Mesenchymal stem cell (in vitro differentiated cells and primary cell): ENCODE measurements at regions not wholly inside any gene's neighbourhood (a gene's known extent, or its start where the extent isn't known, plus 50 kb on each side); places are given as distances from the start of the nearest gene placed in this dataset.

ENCODE experiments used
- DNase-seq: peaks from one replicate; pipeline ENCODE4 v3.0.0-alpha.2; 2013
- H2AFZ ChIP-seq: one replicate; pipeline ENCODE4 v1.6.1; 2013; ENCODE audit warnings: low read depth, mild to moderate bottlenecking, control low read depth, inconsistent platforms, low read length, moderate library complexity
- H2AK5ac ChIP-seq: 2 replicates; pipeline ENCODE4 v1.6.1; 2013; ENCODE audit warnings: low read length, moderate library complexity, mild to moderate bottlenecking, inconsistent platforms; ENCODE audit not compliant: severe bottlenecking
- H2BK120ac ChIP-seq: one replicate; pipeline ENCODE4 v1.6.1; 2013; ENCODE audit warnings: low read depth, mild to moderate bottlenecking, inconsistent platforms, low read length, moderate library complexity
- H2BK12ac ChIP-seq, 2 experiments: one replicate each; pipeline ENCODE4 v1.6.1; 2013; ENCODE audit warnings: inconsistent platforms in 2 of 2, low read length in 2 of 2, mild to moderate bottlenecking in 2 of 2, moderate library complexity in 2 of 2, control low read depth in 1 of 2
- H2BK15ac ChIP-seq: one replicate; pipeline ENCODE4 v1.6.1; 2013; ENCODE audit warnings: mild to moderate bottlenecking, low read depth, inconsistent platforms; ENCODE audit not compliant: poor library complexity, severe bottlenecking
- H2BK5ac ChIP-seq: 2 replicates; pipeline ENCODE4 v1.6.1; 2013; ENCODE audit warnings: low read depth, mild to moderate bottlenecking, low read length, control low read depth, inconsistent platforms; ENCODE audit not compliant: poor library complexity, severe bottlenecking
- H3K14ac ChIP-seq, 2 experiments: one replicate each; pipeline ENCODE4 v1.6.1; 2013; ENCODE audit warnings: inconsistent platforms in 2 of 2, low read length in 2 of 2, control low read depth in 1 of 2, mild to moderate bottlenecking in 1 of 2, moderate library complexity in 1 of 2
- H3K18ac ChIP-seq, 2 experiments: one replicate each; pipeline ENCODE4 v1.6.1; 2013; ENCODE audit warnings: inconsistent platforms in 2 of 2, low read length in 2 of 2, control low read depth in 1 of 2, low read depth in 1 of 2, mild to moderate bottlenecking in 1 of 2
- H3K23ac ChIP-seq, 2 experiments: one replicate each; pipeline ENCODE4 v1.6.1; 2013; ENCODE audit warnings: inconsistent platforms in 2 of 2, low read length in 2 of 2, mild to moderate bottlenecking in 2 of 2, moderate library complexity in 2 of 2, control low read depth in 1 of 2
- H3K27ac ChIP-seq: 2 replicates; pipeline ENCODE4 v1.5.1; 2013; ENCODE audit warnings: mild to moderate bottlenecking, moderate library complexity, low read length, control low read depth, inconsistent platforms; ENCODE audit not compliant: poor library complexity, severe bottlenecking
- H3K27me3 ChIP-seq, 2 experiments: 2 replicates each; pipeline versions ENCODE4 v1.6.1 to v1.7.0; 2013; ENCODE audit warnings: low read length in 2 of 2, mild to moderate bottlenecking in 2 of 2, moderate library complexity in 2 of 2, control low read depth in 1 of 2, inconsistent platforms in 1 of 2; ENCODE audit not compliant: control insufficient read depth in 1 of 2, insufficient read depth in 1 of 2
- H3K36me3 ChIP-seq, 2 experiments: 2 replicates each; pipeline versions ENCODE4 v1.6.1 to v1.7.0; 2013; ENCODE audit warnings: low read length in 2 of 2, control low read depth in 1 of 2, inconsistent platforms in 1 of 2, low read depth in 1 of 2, mild to moderate bottlenecking in 1 of 2; ENCODE audit not compliant: insufficient read depth in 2 of 2, control insufficient read depth in 1 of 2
- H3K4ac ChIP-seq, 2 experiments: one replicate each; pipeline ENCODE4 v1.6.1; 2013; ENCODE audit warnings: inconsistent platforms in 2 of 2, low read length in 2 of 2, mild to moderate bottlenecking in 2 of 2, moderate library complexity in 2 of 2, control low read depth in 1 of 2, low read depth in 1 of 2
- H3K4me1 ChIP-seq: 2 replicates; pipeline ENCODE4 v1.6.1; 2013; ENCODE audit warnings: low read depth, low read length, control low read depth; ENCODE audit not compliant: control insufficient read depth, insufficient read depth
- H3K4me2 ChIP-seq: 2 replicates; pipeline ENCODE4 v1.6.1; 2013; ENCODE audit warnings: low read length, mild to moderate bottlenecking, inconsistent platforms; ENCODE audit not compliant: poor library complexity, severe bottlenecking
- H3K4me3 ChIP-seq, 2 experiments: 2 replicates each; pipeline versions ENCODE4 v1.5.1 to v1.7.0; 2013; ENCODE audit warnings: low read length in 2 of 2, mild to moderate bottlenecking in 2 of 2, control low read depth in 1 of 2, low read depth in 1 of 2; ENCODE audit not compliant: insufficient read depth in 1 of 2
- H3K79me1 ChIP-seq: replicated peaks from 2 replicates; pipeline ENCODE4 v1.6.1; 2013; ENCODE audit warnings: mild to moderate bottlenecking, control low read depth, low read length, inconsistent platforms; ENCODE audit not compliant: poor library complexity, severe bottlenecking
- H3K9ac ChIP-seq: 2 replicates; pipeline ENCODE4 v1.7.0; 2013; ENCODE audit warnings: mild to moderate bottlenecking, low read length, moderate library complexity
- H3K9me3 ChIP-seq: 2 replicates; pipeline ENCODE4 v1.7.0; 2013; ENCODE audit warnings: mild to moderate bottlenecking, low read length; ENCODE audit not compliant: control insufficient read depth
- H4K8ac ChIP-seq: one replicate; pipeline ENCODE4 v1.6.1; 2013; ENCODE audit warnings: inconsistent platforms, mild to moderate bottlenecking, low read length, moderate library complexity
- H4K91ac ChIP-seq: one replicate; pipeline ENCODE4 v1.6.1; 2013; ENCODE audit warnings: mild to moderate bottlenecking, low read length, inconsistent platforms
- WGBS: methylation state at CpG from one replicate; pipeline ENCODE4 v1.1.7; 2013; ENCODE audit warnings: mixed read lengths; 5-methylcytosine and 5-hydroxymethylcytosine counted together

GRCh38 chr10:107754814-107755213 lies 590.3 kb upstream of the SORCS1 start:
- Histone ChIP-seq H3K27ac (no peak overlapping the region), H2AFZ (no peak overlapping the region), H3K14ac (no peak overlapping the region), H3K79me1 (no peaks in the 10 kb centered on the region), H3K9me3 (no peaks in the 10 kb centered on the region), H2BK120ac (no peak overlapping the region), H4K8ac (no peak overlapping the region), H3K4ac (no peak overlapping the region), H4K91ac (no peak overlapping the region), H3K4me2 (no peak overlapping the region), H2AK5ac (no peak overlapping the region), H3K36me3 (no peaks in the 10 kb centered on the region), H3K18ac (no peak overlapping the region), H2BK15ac (no peak overlapping the region), H3K9ac (no peak overlapping the region), H3K4me1 (no peaks in the 10 kb centered on the region), H3K23ac (no peak overlapping the region), H2BK12ac (no peak overlapping the region), H2BK5ac (no peak overlapping the region), H3K27me3 (no peaks in the 10 kb centered on the region), H3K4me3 (no peak overlapping the region)
- WGBS, result 100% methylated on average over 1 of the region's 2 CpGs
- no peak for DNase-seq

DNA sequence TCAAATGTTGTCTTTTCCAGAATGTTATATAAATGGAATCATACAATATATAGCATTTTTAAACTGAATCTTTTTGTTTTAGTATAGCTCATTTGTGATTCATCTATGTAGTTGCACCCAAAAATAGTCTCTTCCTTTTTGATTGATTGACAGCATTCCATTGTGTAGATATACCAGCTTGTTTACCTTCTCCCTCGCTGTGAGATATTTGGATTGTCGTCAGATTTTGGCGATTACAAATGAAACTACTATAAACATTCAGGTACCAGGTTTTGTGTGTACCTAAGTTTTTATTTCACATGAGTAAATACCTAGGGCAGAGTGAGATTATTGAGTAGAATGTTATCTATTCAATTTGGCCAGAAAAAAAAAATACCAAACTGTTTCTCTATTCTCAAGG lies 584.7 kb upstream of the SORCS1 start:
- Histone ChIP-seq H4K91ac (no peak overlapping the region), H2BK12ac (no peak overlapping the region), H3K36me3 (no peaks in the 10 kb centered on the region), H4K8ac (no peak overlapping the region), H2AK5ac (no peak overlapping the region), H2BK5ac (no peak overlapping the region), H2BK15ac (no peak overlapping the region), H2AFZ (no peak overlapping the region), H3K9me3 (no peaks in the 10 kb centered on the region), H3K4me2 (no peak overlapping the region), H3K4ac (no peak overlapping the region), H3K14ac (no peak overlapping the region), H3K4me3 (no peak overlapping the region), H2BK120ac (no peak overlapping the region), H3K18ac (no peak overlapping the region), H3K27ac (no peak overlapping the region), H3K23ac (no peak overlapping the region), H3K9ac (no peak overlapping the region), H3K27me3 (no peaks in the 10 kb centered on the region), H3K4me1 (no peaks in the 10 kb centered on the region), H3K79me1 (no peaks in the 10 kb centered on the region)
- WGBS, result no CpG with 5 or more reads among the region's 3 CpGs
- no peak for DNase-seq

DNA sequence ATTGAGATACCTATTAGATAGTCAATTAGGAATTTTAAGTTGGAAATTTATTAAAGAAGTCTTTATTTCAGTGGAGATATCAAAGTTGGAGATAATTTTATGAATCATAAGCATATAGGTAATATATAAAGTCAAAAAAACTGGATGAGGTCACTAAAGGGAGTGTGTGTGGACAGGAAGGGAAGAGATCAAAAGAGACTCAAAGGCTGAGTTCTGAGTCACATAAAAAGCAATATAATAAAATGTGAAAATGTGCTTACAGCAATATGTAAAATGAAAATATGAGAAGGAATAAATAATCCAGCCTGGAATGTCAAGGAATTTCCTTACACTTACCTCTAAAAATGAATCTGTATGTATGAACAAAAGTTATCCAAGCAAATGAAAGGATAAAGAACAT lies 583.3 kb upstream of the SORCS1 start:
- no peaks in the 10 kb centered on the region for H3K9me3 ChIP-seq
- no peak overlapping the region for H3K9ac ChIP-seq
- no peak for DNase-seq
- H3K4me2 ChIP-seq, result no peak overlapping the region
- no peak overlapping the region for H3K4ac ChIP-seq
- H3K4me1 ChIP-seq, result no peaks in the 10 kb centered on the region
- no peak overlapping the region for H3K14ac ChIP-seq
- no peaks in the 10 kb centered on the region for H3K27me3 ChIP-seq
- H3K27ac ChIP-seq, result no peak overlapping the region
- H2BK15ac ChIP-seq, result no peak overlapping the region
- H2AK5ac ChIP-seq, result no peak overlapping the region
- no peak overlapping the region for H4K91ac ChIP-seq
- H4K8ac ChIP-seq, result no peak overlapping the region
- H3K23ac ChIP-seq, result no peak overlapping the region
- H3K18ac ChIP-seq, result no peak overlapping the region
- no peak overlapping the region for H2BK12ac ChIP-seq
- no peak overlapping the region for H2BK5ac ChIP-seq
- H2BK120ac ChIP-seq, result no peak overlapping the region
- no peak overlapping the region for H3K4me3 ChIP-seq
- no peak overlapping the region for H2AFZ ChIP-seq
- no peaks in the 10 kb centered on the region for H3K36me3 ChIP-seq
- no peaks in the 10 kb centered on the region for H3K79me1 ChIP-seq

- H3K27me3 ChIP-seq, result no peaks in the 10 kb centered on the region
These were observed 577.5 kb upstream of the SORCS1 start for GRCh38 chr10:107741971-107742370.

More at GRCh38 chr10:107741971-107742370, 577.5 kb upstream of the SORCS1 start:
- Histone ChIP-seq H3K23ac (no peak overlapping the region), H2BK5ac (no peak overlapping the region), H3K4me1 (no peaks in the 10 kb centered on the region), H3K4ac (no peak overlapping the region), H3K79me1 (no peaks in the 10 kb centered on the region), H4K91ac (no peak overlapping the region), H2AK5ac (no peak overlapping the region), H2BK120ac (no peak overlapping the region), H3K36me3 (no peaks in the 10 kb centered on the region), H3K9me3 (no peaks in the 10 kb centered on the region), H3K27ac (no peak overlapping the region), H3K4me2 (no peak overlapping the region), H2BK15ac (no peak overlapping the region), H2BK12ac (no peak overlapping the region), H2AFZ (no peak overlapping the region), H3K9ac (no peak overlapping the region), H3K18ac (no peak overlapping the region), H4K8ac (no peak overlapping the region), H3K14ac (no peak overlapping the region), H3K4me3 (no peak overlapping the region)
- WGBS, result 83% methylated on average over 3 of the region's 3 CpGs
- no peak for DNase-seq
